Hepatocyte (in vitro differentiated cells): ENCODE measurements at regions not wholly inside any gene's neighbourhood (a gene's known extent, or its start where the extent isn't known, plus 50 kb on each side); places are given as distances from the start of the nearest gene placed in this dataset.

Source experiments
- DNase-seq: peaks from one replicate; pipeline ENCODE4 v3.0.0-alpha.2; 2016; ENCODE audit warnings: low spot score
- H2AFZ ChIP-seq: fragments of 200-600 bp; sonication (generic); 2 replicates; pipeline ENCODE4 v1.6.0; 2016; ENCODE audit warnings: antibody characterized with exemption, mild to moderate bottlenecking
- H3K27ac ChIP-seq: fragments of 200-600 bp; sonication (generic); 2 replicates; pipeline ENCODE4 v1.5.1; 2016; ENCODE audit warnings: mild to moderate bottlenecking
- H3K27me3 ChIP-seq: fragments of 200-600 bp; sonication (generic); 2 replicates; pipeline ENCODE4 v1.6.1; 2016
- H3K36me3 ChIP-seq: fragments of 200-600 bp; sonication (generic); replicated peaks from 2 replicates; pipeline ENCODE4 v1.5.1; 2016; ENCODE audit warnings: low read depth; ENCODE audit not compliant: insufficient read depth
- H3K4me1 ChIP-seq: fragments of 200-600 bp; sonication (generic); 2 replicates; pipeline ENCODE4 v1.5.1; 2016; ENCODE audit warnings: mild to moderate bottlenecking, moderate library complexity; ENCODE audit not compliant: insufficient read depth
- H3K4me2 ChIP-seq: fragments of 200-600 bp; sonication (generic); 2 replicates; pipeline ENCODE4 v1.6.0; 2016
- H3K4me3 ChIP-seq: fragments of 200-600 bp; sonication (generic); 2 replicates; pipeline ENCODE4 v1.5.1; 2016; ENCODE audit warnings: mild to moderate bottlenecking
- H3K79me2 ChIP-seq: fragments of 200-600 bp; sonication (generic); 2 replicates; pipeline ENCODE4 v1.6.0; 2017; ENCODE audit warnings: mild to moderate bottlenecking
- H3K9me2 ChIP-seq: fragments of 200-600 bp; sonication (generic); replicated peaks from 2 replicates; pipeline ENCODE4 v1.6.0; 2017; ENCODE audit warnings: mild to moderate bottlenecking; ENCODE audit not compliant: insufficient read depth
- H3K9me3 ChIP-seq: fragments of 200-600 bp; sonication (generic); 2 replicates; pipeline ENCODE4 v1.5.1; 2016; ENCODE audit warnings: low read depth, mild to moderate bottlenecking
- H4K20me1 ChIP-seq: fragments of 200-600 bp; sonication (generic); 2 replicates; pipeline ENCODE4 v1.6.0; 2016; ENCODE audit warnings: mild to moderate bottlenecking; ENCODE audit not compliant: insufficient read depth, poor library complexity, severe bottlenecking
- EZH2 ChIP-seq: fragments of 200-600 bp; sonication (generic); IDR thresholded peaks from 2 replicates; pipeline ENCODE4 v1.6.1; 2016; ENCODE audit warnings: antibody characterized with exemption, mild to moderate bottlenecking, borderline replicate concordance
- EZH2phosphoT487 ChIP-seq: fragments of 200-600 bp; sonication (generic); IDR thresholded peaks from one replicate; pipeline ENCODE4 v1.6.1; 2018; ENCODE audit warnings: antibody characterized with exemption, mild to moderate bottlenecking, low read depth, moderate library complexity; ENCODE audit not compliant: unreplicated experiment, severe bottlenecking
- WGBS: methylation state at CpG from one replicate; pipeline ENCODE4 v1.1.6; 2016; ENCODE audit warnings: low lambda C conversion rate; ENCODE audit errors: missing lambda C conversion rate; 5-methylcytosine and 5-hydroxymethylcytosine counted together
- TF ChIP-seq, protein P1 (sequence below): fragments of 200-600 bp; sonication (generic); IDR thresholded peaks from 2 replicates; pipeline ENCODE4 v1.5.1; 2016; ENCODE audit warnings: antibody characterized with exemption, mild to moderate bottlenecking; ENCODE audit not compliant: poor library complexity

GRCh38 chr4:86498863-86499166 lies 95.3 kb upstream of the PTPN13 start:
- H3K79me2 ChIP-seq: no peaks in the 10 kb centered on the region
- DNase-seq: no peak
- WGBS: 64% methylated on average over 1 of the region's 1 CpG

GRCh38 chr4:86500527-86500926 lies 93.6 kb upstream of the PTPN13 start:
- Histone ChIP-seq H3K27me3 (no peaks in the 10 kb centered on the region), H3K4me1 (peaks cover 8% of the 10 kb centered on the region), H4K20me1 (no peaks in the 10 kb centered on the region), H2AFZ (no peak overlapping the region), H3K79me2 (no peaks in the 10 kb centered on the region), H3K4me3 (no peak overlapping the region), H3K27ac (no peak overlapping the region), H3K4me2 (no peak overlapping the region), H3K9me2 (no peaks in the 10 kb centered on the region), H3K36me3 (no peaks in the 10 kb centered on the region), H3K9me3 (no peaks in the 10 kb centered on the region)
- TF ChIP-seq EZH2 (no peak), EZH2phosphoT487 (no peak)
- TF ChIP-seq, protein P1, sequence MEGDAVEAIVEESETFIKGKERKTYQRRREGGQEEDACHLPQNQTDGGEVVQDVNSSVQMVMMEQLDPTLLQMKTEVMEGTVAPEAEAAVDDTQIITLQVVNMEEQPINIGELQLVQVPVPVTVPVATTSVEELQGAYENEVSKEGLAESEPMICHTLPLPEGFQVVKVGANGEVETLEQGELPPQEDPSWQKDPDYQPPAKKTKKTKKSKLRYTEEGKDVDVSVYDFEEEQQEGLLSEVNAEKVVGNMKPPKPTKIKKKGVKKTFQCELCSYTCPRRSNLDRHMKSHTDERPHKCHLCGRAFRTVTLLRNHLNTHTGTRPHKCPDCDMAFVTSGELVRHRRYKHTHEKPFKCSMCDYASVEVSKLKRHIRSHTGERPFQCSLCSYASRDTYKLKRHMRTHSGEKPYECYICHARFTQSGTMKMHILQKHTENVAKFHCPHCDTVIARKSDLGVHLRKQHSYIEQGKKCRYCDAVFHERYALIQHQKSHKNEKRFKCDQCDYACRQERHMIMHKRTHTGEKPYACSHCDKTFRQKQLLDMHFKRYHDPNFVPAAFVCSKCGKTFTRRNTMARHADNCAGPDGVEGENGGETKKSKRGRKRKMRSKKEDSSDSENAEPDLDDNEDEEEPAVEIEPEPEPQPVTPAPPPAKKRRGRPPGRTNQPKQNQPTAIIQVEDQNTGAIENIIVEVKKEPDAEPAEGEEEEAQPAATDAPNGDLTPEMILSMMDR: no peak
- DNase-seq: no peak

More at GRCh38 chr4:86498863-86499166, 95.3 kb upstream of the PTPN13 start:
- no peak overlapping the region for H2AFZ ChIP-seq
- H3K9me3 ChIP-seq: no peaks in the 10 kb centered on the region
- H3K27me3 ChIP-seq: no peaks in the 10 kb centered on the region
- H3K27ac ChIP-seq: no peak overlapping the region
- H4K20me1 ChIP-seq: no peaks in the 10 kb centered on the region
- no peaks in the 10 kb centered on the region for H3K9me2 ChIP-seq
- no peak overlapping the region for H3K4me3 ChIP-seq
- peaks cover 8% of the 10 kb centered on the region for H3K4me1 ChIP-seq
- H3K4me2 ChIP-seq: no peak overlapping the region
- no peaks in the 10 kb centered on the region for H3K36me3 ChIP-seq
- TF ChIP-seq, protein P1: no peak
- TF ChIP-seq EZH2: no peak

DNA sequence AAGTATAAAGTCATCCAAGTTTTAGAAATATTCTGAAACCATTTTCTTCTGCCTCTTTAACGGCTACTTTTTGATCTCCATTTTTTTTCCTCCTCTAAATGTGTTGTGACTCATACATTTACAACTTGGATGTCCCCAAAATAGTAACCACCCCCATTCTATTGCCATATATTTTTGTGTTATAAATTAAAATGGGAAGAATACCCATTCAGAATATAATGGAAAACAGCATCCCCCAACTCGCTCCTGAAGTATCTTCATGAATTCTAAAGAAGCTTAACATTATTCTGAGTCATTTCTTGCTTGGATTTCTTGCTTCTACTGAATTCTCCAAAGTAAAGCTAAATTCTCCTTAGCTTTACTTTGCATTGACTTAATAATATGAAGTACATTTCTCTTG lies 92.0 kb upstream of the PTPN13 start:
- Histone ChIP-seq H4K20me1 (no peaks in the 10 kb centered on the region), H3K4me3 (no peak overlapping the region), H3K79me2 (no peaks in the 10 kb centered on the region), H3K27me3 (no peaks in the 10 kb centered on the region), H3K9me2 (no peaks in the 10 kb centered on the region), H3K9me3 (no peaks in the 10 kb centered on the region), H3K4me1 (peaks cover 8% of the 10 kb centered on the region), H3K4me2 (no peak overlapping the region), H2AFZ (no peak overlapping the region), H3K27ac (no peak overlapping the region), H3K36me3 (no peaks in the 10 kb centered on the region)
- no peak for DNase-seq
- WGBS: 85% methylated on average over 2 of the region's 2 CpGs
- TF ChIP-seq EZH2 (no peak), EZH2phosphoT487 (no peak)
- TF ChIP-seq, protein P1: no peak

DNA sequence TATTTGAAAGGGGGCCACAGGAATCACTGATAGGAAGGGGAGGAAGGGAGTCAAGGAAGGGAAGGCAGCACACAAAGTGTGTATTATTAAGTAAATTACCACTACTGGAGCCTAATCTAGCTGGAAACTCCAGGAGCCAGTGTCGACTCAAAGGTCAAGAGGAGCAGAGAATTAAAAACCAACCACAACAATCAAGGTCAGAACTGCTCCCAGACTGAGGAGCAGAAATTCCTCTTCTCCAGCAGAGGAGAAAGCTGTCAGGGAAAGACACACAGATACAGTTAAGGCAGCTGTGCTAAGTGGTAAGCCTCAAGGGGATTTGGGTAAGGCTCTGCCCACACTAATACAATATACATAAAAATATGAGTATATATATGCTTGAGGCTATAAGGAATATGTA lies 87.5 kb upstream of the PTPN13 start:
- H2AFZ ChIP-seq: no peak overlapping the region
- DNase-seq: no peak
- H3K27ac ChIP-seq: no peak overlapping the region
- H3K79me2 ChIP-seq: no peaks in the 10 kb centered on the region
- WGBS: 18% methylated on average over 1 of the region's 1 CpG
- H3K9me3 ChIP-seq: no peaks in the 10 kb centered on the region
- H3K4me2 ChIP-seq: no peak overlapping the region
- H3K36me3 ChIP-seq: no peaks in the 10 kb centered on the region
- no peaks in the 10 kb centered on the region for H3K4me1 ChIP-seq
- TF ChIP-seq EZH2phosphoT487: no peak
- TF ChIP-seq EZH2: no peak
- TF ChIP-seq, protein P1: no peak
- H3K9me2 ChIP-seq: no peaks in the 10 kb centered on the region
- H3K27me3 ChIP-seq: no peaks in the 10 kb centered on the region
- no peak overlapping the region for H3K4me3 ChIP-seq
- H4K20me1 ChIP-seq: no peaks in the 10 kb centered on the region
